ENCODE measurements at regions not wholly inside any gene's neighbourhood (a gene's known extent, or its start where the extent isn't known, plus 50 kb on each side); places are given as distances from the start of the nearest gene placed in this dataset.
"Not testable (repeated sequence)": the region's sequence is repeated elsewhere in the genome, so short reads cannot be mapped to it uniquely, and the experiment has no call there.

DNA sequence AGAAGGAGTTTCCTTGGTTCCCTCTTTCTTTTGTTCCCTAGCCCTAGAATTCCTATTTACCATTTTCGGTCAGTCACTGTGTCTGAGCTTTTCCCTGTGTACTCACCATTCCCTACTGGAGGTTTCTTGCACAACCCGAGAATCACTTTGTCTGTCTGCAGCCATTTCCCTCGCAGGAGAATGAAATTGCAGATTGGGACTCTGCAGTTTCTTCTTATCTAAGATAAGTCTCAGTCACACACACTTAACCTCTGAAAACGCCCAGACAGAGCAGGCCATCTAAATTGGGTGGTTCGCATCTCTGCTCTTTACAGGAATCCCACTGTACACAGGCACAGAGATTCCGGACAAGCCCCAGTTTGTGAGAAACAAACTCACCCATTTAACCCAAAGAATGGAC, 58.6 kb upstream of the CNTNAP2 start:
- no peak for DNase-seq

DNA sequence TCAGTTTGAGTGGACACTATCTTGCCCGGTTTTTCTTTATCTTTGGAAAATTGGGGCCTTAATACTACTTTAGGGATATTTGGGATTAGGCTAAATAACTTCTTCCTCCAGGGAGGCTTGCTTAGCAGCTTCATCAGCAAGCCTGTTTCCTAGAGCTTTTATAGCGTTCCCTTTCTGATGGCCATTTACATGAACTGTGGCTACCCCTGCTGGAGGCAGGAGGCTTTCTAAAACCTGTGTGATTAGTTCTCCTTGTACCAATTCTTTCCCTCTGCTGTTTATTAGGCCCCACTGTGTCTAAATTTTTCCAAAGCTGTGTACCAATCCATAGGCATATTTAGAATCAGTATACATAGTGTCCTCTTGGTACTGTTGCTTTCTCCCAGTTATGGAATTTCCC, 61.7 kb upstream of the CNTNAP2 start:
- no peak for DNase-seq

DNA sequence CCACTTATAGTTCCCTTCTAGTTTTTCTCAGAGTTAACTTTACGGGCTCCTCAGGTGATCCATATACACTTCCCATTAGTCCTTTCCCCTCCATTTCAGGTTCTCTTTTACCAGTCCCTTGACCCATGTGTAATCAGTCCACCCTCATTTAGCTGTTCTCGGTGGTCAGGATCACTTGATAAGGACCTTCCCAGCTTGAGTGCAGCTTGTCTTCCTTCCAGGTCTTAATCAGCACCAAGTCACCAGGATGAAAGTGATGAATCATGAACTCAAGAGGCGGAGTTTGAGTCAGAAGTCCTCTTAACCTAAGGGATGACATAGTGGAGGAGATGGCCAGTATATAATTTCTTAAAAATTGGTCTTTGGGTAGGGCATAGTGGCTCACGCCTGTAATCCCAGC, 63.1 kb upstream of the CNTNAP2 start:
- no peak for DNase-seq

DNA sequence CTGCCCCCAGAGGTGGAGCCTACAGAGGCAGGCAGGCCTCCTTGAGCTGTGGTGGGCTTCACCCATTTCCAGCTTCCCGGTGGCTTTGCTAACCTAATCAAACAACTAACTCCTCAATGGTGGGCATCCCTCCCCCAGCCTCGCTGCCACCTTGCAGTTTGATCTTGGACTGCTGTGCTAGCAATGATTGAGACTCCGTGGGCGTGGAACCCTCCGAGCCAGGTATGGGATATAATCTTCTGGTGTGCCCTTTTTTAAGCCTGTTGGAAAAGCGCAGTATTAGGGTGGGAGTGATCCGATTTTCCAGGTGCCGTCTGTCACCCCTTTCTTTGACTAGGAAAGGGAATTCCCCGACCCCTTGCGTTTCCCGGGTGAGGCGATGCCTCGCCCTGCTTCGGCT, 73.3 kb upstream of the CNTNAP2 start:
- DNase-seq = not testable (repeated sequence)

DNA sequence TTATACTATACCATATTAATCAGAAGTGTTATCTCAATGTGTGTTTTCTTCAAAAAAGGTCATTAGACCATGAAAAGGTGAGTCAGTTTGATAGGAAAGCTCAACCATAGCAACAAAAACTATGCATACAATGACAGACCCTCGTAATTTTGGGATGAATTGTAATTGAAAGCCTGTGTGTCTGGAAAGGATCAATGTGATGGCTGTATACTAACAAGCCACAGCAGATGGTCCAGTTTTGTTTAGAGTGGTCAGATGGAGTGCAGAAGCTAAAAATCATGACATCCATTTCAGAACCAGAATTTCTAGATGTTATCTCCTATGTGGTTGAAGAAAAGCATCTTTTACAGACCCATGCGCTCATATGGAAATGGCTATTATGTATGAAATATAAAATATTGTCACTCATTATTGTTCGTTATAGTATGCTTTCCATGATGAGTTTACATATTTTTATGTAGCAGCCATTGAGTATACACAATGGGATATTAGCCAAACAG, 88.3 kb upstream of the CNTNAP2 start:
- no peak for DNase-seq

DNA sequence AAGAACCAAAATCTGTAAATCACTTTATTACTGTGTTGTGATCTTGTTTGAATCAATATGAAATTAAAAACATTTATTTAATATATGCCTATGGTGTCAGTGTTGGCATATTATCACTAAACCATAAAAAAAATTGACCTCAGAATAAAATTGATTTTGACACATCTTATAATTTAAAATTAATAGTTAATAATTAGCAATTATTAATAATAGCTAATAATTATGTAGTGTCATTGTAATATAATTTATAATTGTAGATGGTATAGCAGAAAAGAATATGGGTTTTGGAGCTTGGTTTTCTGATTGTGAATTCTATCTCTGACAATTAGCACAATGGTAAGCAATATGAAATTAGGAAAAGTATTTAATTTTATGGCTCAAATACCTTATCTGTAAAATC, 89.4 kb upstream of the CNTNAP2 start:
- no peak for DNase-seq

DNA sequence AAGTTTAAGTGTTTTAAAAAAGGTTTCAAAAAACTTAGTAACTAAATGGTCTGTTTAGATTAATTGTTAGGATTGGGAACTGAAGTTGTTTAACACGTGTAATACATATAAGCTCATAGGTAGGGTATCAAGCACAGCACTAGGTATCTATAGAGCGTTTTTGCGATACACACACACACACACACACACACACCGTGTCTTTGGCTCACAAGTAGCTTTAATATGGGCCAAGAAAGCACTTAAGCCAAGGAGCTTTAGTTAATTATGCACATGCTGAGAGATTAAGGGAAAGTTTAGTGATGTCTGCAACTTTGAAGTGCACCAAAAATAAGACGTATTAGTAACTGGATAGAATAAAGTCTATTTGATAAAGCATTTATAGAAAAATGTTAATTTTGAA, 93.8 kb upstream of the CNTNAP2 start:
- no peak for DNase-seq

DNA sequence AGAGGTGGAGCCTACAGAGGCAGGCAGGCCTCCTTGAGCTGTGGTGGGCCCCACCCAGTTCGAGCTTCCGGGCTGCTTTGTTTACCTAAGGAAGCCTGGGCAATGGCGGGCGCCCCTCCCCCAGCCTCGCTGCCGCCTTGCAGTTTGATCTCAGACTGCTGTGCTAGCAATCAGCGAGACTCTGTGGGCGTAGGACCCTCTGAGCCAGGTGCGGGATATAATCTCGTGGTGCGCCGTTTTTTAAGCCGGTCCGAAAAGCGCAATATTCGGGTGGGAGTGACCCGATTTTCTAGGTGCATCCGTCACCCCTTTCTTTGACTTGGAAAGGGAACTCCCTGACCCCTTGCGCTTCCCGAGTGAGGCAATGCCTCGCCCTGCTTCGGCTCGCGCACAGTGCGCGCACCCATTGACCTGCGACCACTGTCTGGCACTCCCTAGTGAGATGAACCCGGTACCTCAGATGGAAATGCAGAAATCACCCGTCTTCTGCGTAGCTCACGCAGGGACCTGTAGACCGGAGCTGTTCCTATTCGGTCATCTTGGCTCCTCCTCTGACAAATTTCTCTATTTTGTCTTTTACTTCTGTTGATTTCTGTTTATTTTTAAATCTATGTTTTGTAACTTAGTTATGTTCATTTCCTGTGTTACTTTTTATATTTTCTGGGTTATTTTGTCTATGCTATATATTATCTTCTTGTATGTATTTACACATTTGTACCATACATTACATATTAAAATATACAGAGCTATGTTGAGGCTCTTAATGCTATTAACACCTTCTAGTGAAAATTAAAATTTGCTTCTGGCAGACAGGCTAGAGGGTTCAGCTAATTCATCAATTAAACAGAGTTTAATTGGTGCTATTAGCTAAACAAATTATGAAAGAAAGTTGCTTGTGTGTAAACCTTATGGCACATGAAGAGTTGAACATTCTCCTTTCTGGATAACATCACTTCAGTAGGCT, 97.3 kb upstream of the CNTNAP2 start:
- DNase-seq = not testable (repeated sequence)

DNA sequence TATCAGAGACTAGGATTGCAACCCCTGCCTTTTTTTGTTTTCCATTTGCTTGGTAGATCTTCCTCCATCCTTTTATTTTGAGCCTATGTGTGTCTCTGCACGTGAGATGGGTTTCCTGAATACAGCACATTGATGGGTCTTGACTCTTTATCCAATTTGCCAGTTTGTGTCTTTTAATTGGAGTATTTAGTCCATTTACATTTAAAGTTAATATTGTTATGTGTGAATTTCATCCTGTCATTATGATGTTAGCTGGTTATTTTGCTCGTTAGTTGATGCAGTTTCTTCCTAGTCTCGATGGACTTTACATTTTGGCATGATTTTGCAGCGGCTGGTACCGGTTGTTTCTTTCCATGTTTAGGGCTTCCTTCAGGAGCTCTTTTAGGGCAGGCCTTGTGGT, 99.2 kb upstream of the CNTNAP2 start:
- DNase-seq = not testable (repeated sequence)

DNA sequence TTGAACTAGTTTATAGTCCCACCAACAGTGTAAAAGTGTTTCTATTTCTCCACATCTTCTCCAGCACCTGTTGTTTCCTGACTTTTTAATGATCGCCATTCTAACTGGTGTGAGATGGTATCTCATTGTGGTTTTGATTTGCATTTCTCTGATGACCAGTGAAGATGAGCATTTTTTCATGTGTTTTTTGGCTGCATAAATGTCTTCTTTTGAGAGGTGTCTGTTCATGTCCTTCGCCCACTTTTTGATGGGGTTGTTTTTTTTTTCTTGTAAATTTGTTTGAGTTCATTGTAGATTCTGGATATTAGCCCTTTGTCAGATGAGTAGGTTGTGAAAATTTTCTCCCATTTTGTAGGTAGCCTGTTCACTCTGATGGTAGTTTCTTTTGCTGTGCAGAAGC, 102.4 kb upstream of the CNTNAP2 start:
- DNase-seq = not testable (repeated sequence)

DNA sequence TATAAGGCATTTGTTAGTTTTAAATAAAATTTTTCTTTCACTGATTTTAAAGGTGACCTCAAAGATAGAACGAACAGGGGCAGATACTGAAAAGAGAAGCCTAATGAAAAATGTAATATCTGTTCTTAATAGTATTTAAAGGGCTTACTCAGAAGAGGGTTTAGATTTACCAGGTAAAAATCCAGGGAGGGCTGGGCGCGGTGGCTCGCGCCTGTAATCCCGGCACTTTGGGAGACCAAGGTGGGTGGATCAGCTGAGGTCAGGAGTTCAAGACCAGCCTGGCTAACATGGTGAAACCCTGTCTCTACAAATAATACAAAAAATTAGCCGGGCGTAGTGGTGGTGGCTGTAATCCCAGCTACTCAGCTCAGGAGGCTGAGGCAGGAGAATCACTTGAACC, 108.3 kb upstream of the CNTNAP2 start:
- no peak for DNase-seq

DNA sequence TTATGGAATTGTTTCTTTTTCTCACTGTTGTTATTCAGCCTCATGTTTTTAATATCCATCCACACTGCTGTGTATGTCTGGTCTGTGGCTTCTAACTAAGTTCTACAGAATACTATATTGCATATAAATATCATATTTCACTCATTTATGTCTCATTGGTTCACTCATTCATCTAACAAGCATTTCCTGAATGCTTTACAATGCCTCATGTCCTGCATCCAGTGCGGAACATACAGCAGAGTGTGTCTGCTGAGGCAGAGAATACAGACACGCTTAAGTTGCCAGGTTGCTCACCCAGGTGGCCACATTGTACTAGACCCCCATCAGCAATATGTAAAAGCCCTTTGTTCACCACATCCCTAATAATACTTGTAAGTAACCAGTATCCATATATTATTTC, 111.8 kb upstream of the CNTNAP2 start:
- DNase-seq = no peak

DNA sequence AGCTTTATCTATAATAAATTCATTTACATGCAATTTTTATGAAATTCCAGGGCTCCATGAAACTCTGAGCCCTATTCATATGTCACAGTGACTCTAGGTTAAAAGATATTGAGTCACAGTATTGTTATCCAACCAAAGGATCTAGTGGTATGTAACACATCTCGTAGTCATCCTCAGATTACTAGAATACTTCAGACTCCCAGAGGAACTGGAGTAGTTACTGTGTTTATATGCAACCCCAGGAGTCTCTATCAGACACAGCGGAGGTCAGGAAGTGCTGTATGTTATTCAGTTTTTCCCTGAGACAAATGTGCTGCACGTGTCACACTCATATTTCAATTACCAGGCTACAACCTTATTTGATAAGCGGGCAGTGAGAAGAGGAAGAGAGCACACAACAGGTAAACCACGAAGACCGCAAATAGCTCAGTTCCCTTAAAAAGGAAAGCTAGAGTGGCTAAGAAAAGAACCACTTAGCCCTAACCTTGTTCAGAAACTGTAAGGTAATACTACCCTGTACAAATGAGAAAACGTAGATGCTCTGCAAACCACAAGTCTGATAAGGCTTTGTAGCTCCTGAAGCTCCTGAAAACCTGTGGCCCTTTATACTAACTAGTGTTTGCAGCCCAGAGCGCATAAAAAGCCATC, 114.0 kb upstream of the CNTNAP2 start:
- DNase-seq = no peak

DNA sequence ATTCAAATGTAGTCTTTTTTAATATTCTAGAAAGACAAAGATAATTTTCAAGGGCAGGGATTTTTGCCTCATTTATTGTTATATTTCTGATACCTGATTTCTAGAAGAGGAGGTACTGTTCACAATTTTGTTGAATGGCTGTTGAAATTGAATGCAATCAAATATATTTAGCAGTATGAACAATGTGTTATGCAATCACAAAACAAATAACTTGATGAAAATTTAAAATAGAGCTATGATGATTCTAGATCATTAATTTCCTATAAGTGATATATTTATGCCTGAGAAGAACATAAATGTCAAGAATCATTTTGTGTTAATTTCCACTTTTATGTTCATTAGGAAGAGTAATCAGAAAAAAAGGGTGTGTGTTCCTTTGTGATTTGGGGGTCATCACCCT, 114.6 kb upstream of the CNTNAP2 start:
- no peak for DNase-seq

DNA sequence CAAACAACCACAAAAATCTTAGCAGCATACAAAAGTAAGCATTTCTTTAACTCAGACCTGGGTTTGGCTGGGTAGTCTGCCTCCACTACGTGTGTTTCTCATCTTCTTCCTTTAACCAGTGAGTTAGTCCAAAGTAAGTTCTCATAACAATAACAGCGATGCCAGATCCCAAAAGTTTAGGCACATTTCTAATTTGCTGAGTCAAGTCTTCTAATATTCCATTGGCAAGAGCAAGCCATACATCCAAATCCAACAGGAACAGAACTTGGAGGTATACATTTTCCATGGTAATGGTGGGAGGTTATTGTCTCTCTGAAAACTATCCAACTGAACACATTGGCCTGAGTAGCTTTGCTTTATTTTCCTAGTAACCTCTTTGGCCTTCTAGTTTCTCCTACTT, 115.7 kb upstream of the CNTNAP2 start:
- DNase-seq = no peak

DNA sequence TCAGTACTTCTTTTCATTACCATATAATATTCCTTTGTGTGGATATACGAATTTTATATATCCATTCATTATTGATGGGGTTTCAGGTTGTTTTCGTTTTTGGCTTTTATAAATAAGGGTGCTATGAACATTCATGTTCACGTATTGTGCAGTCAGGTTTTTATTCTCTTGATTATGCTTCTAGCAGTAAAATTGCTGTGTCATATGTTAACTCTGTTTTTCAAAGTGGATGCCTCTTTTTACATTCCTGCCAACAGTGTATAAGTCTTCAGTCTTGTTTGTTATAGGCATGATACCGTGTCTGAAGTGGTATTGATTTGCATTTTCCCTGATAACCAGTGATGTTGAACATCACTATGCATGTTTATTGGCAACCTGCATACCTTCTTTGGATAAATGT, 127.1 kb upstream of the CNTNAP2 start:
- no peak for DNase-seq

DNA sequence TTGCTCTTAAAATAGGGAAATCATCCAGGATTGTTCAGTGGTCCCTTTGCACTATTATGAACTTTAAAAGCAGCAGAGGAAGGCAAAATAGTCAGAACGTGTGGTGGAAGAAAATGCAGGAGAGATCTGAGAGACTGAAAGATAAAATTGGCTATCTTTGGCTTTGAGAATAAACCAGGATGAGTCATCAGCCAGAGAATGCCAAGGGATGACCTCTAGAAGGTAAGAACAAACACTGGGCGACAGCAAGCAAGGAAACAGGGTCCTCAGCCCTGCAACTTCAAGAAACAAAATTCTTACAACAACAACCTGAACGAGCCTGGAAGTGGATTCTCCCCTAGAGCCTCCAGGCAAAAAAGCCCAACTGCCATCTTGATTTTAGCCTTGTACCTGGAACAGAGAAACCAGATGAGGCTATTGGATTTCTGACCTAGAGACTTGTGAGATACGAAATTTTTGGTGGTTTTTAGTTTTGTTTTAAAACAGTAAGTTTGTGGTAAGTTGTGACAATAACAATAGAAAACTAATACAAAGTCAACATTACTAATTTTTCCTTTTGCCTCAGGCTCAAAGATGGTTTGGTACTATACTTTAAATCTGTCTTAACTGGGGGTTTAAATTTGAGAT, 130.2 kb upstream of the CNTNAP2 start:
- DNase-seq = no peak

DNA sequence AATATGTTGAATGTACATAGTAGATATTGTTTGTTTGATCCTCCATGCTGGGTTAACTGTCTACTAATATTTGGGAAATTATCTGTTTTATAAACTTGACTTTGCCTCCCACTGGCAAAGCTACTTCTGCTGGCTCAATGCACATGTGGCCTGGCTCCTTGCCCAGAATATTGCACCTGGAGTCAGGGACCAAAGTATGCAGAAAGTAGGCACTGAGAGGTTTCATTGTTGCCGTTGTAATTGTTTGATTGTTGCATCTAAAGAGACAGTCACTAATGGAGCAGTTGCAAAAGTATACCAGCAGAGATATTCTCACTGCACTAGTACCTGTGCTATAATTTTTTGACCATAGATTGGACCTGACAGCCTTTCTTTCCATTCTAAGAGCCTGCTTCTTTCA, 137.8 kb upstream of the CNTNAP2 start:
- DNase-seq = no peak

DNA sequence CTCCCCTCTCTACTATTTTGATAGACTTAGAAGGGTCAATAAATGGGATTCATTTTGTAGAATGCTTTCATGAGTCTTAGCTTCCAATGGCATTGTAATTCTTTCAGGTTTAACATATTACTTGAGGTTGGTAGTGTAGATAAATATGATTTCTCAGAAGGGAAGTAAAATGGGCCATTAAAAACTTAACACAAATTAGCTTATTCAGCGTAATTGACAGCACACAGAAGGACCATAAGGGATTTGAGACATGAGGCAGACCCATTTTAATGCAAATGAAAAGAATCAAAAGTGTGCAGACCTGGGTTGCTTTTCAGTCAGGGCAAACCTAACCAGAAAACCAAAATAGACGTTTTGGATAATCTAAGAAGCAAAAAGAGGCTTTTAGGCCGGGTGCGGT, 156.6 kb upstream of the CNTNAP2 start:
- DNase-seq = no peak

DNA sequence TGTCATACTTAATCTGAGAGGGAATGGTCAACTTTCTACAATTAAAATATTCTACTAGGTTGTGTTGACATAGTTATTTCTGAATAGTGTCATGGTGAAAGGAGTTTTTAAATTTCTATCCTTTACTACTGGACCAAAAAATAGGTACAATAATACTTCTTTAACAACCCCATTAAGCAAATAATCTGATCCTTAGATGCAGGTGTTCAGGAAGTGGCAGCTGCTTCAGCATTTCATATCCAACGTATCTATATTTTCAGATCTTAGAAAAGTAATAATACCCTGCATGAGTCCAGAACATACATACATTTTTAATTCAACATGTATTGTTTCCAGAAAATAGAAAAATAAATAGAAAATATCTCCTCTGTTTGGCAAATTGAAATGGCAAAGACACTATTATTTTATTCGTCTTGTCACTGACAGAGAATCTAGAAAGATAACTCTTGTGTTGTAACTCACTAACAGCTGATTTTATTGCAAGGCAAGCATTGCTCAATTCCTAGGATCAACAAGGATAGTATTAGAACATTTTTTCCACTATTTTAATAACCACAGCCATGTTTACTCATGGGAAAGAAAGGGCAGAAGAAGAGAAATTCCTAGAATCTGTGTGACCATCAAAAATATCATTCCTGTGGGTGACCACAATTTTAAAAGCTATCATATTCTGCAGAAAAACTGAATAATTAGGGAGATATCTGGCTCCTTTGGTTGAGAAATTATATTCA, 159.3 kb upstream of the CNTNAP2 start:
- DNase-seq = no peak

DNA sequence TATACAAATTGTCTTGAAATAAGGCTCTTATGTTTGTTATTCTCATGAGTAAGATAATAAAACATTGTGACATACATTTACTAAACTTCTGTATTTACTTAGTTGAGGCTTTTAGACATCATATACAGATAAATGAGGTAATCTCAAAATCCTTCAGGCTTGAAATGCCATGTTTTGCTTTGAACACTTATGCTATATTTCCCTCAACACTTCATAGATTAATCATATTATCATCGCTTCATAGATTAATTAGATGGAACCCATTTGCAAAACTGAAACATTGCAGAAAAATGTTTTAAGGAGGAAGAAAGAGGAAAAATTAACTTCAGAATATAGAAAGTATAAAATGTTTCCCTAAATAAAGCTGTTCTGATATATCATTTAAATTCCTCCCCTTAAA, 165.0 kb upstream of the CNTNAP2 start:
- DNase-seq = no peak

DNA sequence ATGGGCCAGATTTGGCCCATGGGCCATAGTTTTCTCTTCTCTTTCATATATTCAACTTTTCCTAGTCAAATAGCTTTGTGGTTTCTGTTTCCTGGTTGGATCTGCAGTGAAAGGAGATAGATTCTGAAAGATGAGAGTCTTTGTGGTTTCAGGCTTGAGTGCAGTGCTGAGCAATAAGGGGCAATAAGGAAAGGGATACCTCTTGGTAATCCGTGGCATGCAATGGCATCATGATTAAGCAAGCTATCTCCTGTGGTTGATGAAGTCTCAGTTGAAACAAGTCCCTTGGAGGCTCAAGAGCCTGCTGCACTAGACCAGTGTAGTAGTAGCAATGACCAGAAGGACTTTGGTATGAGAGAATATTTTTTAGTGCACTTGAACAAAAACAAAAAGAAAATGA, 187.7 kb upstream of the CNTNAP2 start:
- no peak for DNase-seq

DNA sequence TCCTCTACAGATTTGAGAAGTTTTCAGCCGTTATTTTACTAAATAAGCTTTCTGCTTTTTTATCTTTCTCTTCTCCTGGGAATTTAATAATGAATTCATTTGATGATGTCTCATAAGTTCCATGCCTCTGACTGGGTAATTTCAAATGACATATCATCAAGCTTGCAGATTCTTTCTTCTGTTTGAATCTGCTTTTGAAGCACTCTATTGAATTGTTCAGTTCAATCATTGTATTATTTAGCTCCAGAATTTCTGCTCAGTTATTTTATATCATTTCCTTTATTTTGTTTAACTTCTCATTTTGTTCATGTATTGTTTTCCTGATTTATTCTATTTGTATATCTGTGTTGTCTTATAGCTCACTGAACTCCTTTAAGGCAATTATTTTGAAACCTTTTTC, 196.9 kb upstream of the CNTNAP2 start:
- no peak for DNase-seq
